Activated CD4-positive, alpha-beta T cell treated with anti-CD3 and anti-CD28 coated beads, Interleukin-2, amount 50 U/mL, for 24 hours (primary cell): ENCODE measurements at regions not wholly inside any gene's neighbourhood (a gene's known extent, or its start where the extent isn't known, plus 50 kb on each side); places are given as distances from the start of the nearest gene placed in this dataset.

ENCODE experiments used
- DNase-seq, 2 donors: peaks; one replicate each; pipeline ENCODE4 v3.0.0-alpha.2; 2020; ENCODE audit warnings: low read depth in 1 of 2, low spot score in 1 of 2

DNA sequence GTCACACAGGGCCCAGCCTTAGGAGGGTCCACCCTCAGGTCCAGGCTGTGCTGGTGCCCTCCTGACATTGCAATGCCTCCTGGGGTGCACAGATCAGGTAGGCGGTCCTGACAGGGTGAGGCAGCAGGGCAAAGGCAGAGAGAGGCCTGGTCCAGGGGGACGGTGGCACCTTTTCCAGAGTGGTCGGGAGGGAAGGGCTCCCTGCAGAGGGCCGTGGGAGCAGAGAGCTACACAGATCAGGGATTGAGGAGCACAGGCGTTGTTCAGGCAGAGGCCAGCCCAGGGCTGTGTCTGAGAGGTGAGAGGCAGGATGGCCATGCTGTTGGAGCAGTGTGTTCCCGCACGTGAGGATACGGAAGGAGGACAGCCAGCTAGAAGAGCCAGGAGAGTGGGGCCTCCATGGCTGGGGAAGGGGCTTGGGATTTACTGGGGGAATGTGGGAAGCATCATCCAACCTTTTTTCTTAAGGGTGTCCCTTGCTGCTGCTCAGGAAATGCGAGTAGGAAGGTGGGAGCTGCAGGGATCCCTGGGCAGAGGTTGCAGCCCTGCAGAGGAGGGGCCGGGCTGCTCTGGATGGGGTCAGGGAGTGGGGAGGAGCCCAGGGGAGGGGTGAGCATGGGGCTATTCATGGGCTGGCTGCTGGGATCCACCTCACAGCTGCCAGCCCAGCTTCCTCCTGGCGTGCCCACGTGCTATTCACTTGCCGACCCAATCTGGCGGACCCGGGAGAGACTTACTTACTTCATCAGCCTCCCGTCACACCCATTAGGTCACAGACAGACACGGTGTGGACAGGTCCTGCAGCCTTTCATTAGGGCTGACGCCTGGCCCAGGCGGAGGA, 1516.4 kb downstream of the TBC1D22A start:
- DNase-seq = no peak

DNA sequence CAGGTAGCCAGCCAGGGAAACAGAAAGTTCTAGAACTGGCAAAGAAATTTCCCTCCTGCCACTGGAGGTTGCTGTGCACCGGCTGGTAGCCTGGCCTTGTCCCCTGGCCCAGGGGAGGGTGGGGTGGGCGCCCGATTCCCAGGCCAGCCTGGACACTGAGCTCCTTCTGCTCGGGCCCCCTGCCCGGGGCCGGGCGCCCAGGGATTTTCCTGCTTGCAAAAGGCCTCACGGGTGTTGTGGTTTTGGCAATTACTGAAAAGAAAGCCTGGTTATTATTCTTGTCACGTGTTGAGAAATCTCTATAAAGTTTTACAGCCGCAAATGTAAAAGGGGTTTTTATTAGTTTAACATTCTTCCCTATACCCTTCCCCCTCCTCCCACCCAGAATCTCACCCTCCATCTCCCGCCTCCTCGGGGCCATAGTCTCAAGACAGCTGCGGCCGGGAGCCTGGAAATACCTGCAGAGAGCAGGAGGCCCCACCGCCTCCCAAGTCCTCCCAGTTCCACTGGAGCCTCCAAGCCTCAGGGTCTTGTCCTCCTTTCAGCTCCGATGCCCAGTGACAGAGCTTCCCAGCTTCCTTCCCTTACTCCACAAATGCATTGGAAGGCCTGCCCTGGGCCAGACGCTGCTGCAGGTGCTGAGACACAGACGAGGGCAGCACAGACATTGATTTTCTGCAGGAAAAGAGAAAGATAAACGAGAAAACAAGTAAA, 1515.6 kb downstream of the TBC1D22A start:
- no peak for DNase-seq

- DNase-seq = no peak
These were observed 1514.8 kb downstream of the TBC1D22A start for GRCh38 chr22:48276994-48277867.

GRCh38 chr22:48275412-48275811, 1513.0 kb downstream of the TBC1D22A start:
- no peak for DNase-seq

DNA sequence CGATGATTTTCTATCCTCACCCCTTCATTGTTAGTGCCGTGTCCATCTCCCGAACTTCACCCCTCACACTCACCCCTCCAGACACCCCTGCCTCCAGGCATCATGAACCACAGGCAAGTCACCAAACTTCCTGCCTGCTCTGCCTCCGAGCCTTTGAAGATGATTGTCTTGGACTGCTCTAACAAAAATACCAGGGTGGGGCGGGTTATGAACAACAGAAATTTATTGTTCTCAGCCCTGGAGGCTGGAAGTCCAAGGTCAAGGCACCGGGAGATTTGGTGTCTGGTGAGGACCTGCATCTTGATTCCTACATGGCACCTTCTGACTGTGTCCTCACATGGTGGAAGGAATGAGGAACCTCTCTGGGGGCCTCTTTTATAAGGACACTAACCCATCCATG, 1508.3 kb downstream of the TBC1D22A start:
- DNase-seq = no peak

DNA sequence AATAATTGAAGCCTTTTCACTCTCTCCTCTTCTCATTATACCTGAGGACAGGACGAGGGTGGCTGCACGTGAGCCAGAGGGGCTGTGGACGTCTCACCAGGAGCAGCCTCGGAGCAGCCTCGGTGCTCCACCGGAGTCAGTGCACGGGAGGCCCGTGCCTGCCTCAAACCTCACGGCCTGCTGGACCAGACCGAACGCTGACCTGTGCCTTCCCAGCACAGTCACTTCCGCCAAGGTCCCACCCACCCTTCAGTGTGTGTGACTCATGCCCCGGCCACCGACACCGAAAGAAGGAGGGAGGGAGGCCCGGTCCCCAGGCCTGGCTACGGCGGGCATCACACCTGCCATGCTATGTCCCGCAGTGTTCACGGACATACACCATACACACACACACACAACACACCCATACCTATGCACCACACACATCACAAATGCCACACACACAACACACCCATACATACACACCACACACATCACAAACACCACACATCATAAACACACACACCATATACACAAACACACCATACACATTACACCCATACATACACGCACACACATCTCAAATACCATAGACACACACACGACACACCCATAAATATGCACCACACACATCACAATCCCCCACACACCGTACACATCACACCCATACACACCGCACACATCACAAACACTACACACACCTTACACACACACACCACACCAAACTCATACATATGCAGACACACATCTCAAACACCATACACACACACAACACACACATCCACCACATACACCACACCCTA, 1506.5 kb downstream of the TBC1D22A start:
- no peak for DNase-seq

DNA sequence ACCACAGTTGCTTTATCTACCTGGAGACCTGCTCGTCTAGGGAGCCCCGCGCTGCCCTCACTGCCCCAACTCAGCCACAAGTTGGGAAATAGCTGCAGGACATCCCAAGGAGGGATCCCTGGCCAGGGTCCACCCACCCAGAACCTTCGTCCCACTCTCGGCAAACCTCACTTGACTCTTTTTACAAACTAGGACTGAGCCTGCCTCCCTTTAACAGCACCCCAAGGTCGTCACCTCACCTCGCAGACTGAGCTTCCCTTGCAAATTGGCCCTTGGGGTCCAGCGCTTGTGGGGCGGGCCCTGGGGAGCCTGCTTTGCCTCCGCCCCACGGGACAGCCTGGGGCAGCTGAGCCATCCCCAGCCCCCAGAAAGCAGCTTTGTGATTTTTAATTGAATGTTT, 1505.8 kb downstream of the TBC1D22A start:
- DNase-seq = no peak

GRCh38 chr22:48267681-48268080, 1505.2 kb downstream of the TBC1D22A start:
- no peak for DNase-seq

DNA sequence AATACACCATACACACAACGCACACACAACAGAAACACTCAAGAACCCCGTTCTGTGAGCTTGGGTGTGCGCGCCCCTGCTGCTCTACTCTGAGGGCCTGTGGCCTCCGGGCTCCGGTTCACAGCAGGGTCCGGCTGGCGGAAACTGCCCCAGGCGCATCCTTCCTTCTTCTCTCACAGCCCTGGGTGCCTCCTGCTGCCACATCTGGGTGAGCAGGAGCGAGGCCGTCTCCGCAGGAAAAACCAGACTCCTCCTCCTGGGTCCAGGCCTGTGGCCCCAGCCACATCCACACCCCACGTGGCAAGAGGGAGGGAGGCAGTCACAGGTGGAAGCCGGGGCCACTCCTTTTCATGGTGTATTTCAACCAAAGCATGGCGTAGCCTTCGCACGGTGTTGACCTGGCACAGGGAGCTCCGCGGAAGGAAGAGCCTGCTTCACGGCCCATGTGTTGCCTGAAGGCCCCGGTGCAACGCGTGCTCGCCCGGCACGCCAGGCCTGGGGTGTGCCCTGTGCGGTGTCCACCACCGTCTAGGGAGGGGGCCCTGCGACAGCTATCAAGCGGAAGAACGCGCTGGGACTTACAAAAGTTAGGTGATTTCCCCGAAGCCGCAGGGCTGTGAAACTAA, 1502.7 kb downstream of the TBC1D22A start:
- DNase-seq = no peak

DNA sequence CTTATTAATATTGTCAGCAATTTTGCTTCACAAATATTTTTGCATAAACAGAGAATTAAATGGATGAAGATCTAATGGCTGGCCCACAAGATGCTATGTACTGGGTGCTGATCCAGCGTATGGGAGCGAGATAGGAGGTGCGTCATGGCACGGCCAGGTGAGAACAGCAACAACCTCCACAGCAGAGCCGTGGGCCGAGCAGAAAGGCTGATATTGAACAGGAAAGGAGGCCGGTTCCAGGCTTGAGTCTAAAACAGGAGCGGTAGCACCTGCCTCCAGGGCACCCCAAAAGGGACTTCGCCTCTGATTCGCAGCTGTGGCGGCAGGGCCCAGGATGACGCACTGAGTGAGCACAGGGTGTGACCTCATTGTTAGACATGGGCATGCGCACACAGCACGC, 1502.1 kb downstream of the TBC1D22A start:
- no peak for DNase-seq

DNA sequence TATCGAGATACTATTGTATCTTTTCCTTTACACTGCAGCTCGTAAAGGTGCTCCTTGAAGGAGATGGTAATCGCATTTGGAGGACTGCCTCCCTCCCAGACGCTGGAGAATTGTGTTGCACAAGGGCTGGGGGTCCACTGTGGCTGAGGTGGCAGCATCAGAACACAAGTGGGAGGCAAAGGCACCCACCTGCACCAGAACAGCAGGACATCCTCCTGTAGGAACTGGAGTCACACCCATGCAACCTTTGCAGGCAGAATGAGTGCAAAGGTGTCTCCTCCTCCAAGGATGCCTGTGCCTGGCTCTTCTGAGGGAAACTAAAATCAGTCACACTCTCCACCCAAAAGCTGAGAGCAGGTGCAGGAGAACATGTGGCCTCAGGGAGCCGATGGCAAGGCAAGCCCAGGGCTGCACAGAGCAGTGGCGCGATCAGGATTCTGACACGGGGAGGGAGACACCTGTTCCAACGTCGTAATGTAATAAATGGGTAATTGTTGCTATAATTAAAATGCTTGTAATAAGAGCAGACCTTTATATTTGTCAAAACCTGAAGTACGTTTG, 1501.4 kb downstream of the TBC1D22A start:
- DNase-seq = no peak

- no peak for DNase-seq
These were observed 1500.9 kb downstream of the TBC1D22A start for GRCh38 chr22:48263431-48263765.

GRCh38 chr22:48262596-48263430, 1500.4 kb downstream of the TBC1D22A start:
- DNase-seq = no peak

DNA sequence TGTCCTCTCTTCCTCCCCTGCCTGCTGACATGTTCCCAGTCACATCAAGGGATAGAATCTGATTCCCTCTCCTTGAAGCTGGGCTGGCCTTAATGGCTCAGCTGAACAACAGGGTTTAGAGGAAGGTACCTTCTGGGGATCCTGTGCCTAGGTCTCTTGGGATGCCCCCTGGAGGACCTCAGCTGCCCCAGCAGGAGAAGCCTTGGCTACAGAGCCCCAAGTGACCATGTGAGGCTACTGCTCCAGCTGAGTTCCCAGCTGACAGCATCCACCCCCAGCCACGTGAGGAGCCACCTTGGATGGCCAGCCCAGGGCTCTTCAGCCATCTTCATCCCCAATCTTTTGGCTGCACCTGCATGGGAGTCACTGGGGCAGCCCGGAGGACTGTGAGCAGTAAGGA, 1499.3 kb downstream of the TBC1D22A start:
- no peak for DNase-seq

DNA sequence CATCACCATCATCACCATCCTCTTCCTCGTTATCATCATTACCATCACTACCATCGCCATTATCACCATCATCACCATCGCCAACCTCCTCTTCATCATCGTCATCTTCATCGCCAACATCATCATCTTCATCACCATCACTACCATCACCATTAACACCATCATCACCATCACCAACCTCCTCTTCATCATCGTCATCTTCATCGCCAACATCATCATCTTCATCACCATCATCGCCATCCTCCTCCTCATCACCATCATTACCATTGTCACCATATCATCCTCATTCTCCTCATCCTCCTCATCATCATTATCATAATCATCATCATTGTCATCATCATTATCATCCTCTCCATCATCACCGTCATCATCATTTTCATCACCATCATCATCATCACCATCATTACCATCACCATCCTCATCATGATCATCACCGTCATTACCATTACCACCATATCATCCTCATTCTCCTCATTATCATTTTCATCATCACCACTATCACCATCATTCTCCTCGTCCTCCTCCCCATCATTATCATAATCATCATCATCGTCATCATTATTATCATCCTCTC, 1498.7 kb downstream of the TBC1D22A start:
- no peak for DNase-seq

DNA sequence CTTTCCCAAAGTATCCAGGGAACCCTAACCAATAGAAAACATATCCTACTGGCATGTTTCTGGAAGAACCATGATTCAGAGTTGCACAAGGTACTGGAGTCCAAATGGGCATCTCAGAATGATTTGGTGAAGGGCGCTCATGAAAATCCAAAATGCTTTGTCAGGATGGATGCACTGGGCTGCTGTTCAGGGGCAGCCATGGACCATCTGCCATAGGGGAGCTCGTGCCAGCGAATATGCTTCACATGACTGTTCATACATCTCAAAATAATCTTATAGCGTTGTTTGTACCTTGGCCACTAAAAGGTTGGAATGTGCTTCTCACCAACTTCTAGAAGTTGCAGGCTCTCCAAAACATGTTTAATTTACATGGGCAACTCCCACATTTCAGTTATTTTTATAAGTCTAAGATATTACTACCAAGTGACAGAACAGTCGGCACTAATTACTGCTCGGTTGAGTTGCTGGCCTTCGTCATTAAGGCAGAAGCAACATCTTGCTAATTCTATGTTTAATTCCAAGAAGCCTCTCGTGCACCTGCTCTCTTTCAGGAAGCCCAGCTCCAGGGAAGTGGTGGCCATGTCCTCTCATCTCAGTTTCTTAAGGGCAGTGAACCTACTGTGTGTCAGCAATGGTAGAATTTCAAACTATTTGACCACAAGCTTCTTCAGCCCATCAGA, 1497.7 kb downstream of the TBC1D22A start:
- no peak for DNase-seq

- DNase-seq = no peak
These were observed 1496.4 kb downstream of the TBC1D22A start for GRCh38 chr22:48258811-48259210.

DNA sequence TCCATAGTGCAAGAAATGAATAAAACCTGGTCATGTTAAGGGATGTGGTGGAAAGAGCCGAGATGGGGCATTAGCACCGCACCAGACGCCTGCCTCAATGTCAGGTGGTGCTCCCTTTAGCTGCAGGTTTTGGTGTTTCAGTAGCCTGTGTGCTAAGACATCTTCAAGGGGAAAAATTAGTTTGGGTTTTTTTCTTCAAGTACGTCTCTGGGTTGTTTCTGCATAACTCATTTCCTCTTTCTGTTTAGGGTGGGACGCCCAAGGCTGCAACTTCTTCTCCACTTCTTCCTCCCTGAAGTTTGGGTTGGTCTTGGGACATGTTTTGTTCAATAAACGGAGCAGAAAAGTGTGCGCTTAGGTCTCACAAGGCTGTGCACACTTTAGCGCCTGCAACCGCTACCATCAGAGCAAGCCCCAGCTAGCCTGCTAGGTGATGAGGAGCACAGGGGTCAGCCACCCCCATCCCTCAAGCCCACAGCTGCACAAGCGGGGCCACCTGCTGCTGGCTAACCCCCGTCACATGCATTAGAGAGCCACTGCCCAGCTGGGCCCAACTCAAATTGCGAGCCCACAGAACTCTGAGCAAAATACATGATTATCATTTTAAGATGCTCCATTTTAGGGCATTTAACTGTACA, 1495.7 kb downstream of the TBC1D22A start:
- DNase-seq = no peak
